Right kidney (tissue), 1 donor: ENCODE measurements at regions not wholly inside any gene's neighbourhood (a gene's known extent, or its start where the extent isn't known, plus 50 kb on each side); places are given as distances from the start of the nearest gene placed in this dataset.
"Not testable (repeated sequence)": the region's sequence is repeated elsewhere in the genome, so short reads cannot be mapped to it uniquely, and the experiment has no call there.

ENCODE experiments used
- DNase-seq: peaks from one replicate; pipeline ENCODE4 v3.0.0-alpha.2; 2016

DNA sequence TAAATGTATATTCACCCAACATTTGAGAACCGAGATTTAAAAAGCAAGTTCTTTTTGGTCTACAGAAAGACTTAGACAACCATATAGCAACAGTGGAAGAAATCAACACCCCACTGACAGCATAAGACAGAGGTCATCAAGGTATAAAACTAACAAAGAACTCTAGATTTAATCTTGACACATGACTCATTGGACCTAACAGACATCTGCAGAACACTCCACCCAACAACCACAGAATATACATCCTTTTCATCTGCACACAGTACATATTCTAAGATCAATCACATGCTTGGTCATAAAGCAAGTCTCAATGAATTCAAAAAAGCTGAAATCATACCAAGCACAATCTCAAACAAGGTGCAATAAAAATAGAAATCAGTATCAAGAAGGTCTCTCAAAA lies 65.8 kb downstream of the SPIN4 start:
- no peak for DNase-seq

DNA sequence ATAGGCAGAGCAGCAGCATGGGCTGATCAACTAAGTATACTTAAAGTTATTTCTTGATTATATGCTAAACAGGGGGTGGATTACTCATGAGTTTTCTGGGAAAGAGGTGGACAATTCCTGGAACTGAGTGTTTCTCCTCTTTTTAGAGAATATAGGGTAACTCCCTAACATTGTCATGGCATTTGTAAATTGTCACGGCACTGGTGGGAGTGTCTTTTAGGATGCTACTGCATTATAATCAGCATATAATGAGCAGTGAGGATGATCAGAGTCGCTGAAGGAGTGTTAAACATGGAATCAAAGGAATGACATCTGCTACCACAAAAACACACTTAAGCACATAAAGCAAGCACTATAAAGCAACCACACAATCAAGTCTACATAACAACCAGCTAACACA lies 66.5 kb downstream of the SPIN4 start:
- no peak for DNase-seq

DNA sequence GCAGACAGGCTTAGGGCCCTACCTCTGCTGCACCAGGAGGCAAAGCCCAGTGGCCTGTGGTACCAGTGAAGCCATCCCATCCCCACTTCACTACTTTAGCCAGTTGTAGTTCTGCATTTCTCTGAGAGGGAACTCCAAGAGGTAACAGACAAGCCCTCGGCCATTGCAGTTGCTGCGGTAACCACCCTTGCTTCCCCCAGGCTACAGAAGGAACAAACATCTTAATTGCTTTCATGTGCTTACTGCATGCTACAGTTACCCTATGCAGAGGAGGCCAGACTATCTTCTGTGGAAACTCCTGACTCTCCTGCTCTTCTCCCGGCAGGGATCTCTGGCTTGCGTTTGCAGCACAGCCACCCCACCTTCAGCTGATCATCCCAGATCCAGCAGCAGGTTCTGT lies 67.8 kb downstream of the SPIN4 start:
- DNase-seq, result no peak

DNA sequence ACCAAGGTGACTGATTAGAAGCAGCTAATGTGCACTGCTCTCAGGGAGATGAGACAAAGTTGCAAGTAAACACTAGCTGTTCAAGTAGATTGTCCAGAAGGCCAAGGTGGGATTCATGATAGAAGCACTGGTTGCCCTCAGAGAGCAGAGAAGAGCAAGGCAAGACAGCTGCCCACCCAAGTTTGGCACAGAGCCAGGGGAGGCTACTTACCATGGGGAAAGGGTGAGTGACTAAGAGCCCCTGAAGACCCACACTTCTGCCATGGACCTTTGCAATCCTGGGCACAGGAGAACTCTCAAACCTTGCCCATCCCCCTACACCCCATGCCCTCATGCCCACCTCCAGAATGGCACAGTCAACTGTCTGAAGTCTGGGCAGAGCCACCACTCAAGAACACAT lies 68.3 kb downstream of the SPIN4 start:
- no peak for DNase-seq

DNA sequence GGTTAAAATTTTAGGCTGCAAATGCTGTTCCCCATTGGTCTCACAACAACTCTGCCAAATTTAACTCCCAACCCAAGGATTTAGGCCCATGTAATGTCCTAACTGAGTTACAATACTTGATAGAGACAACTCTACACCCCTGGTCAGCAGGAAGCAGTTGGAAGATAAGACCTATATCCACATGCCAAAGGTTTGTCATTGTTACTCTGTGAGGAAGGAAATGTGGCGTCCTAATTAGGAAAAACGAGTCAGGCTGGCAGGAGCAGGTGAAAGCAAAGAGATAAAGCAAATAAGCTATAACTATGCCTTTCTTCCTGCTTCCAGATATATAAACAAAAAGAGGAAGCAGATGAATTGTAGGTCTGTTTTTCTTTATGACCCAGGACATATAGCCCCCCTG lies 69.1 kb downstream of the SPIN4 start:
- DNase-seq, result no peak

DNA sequence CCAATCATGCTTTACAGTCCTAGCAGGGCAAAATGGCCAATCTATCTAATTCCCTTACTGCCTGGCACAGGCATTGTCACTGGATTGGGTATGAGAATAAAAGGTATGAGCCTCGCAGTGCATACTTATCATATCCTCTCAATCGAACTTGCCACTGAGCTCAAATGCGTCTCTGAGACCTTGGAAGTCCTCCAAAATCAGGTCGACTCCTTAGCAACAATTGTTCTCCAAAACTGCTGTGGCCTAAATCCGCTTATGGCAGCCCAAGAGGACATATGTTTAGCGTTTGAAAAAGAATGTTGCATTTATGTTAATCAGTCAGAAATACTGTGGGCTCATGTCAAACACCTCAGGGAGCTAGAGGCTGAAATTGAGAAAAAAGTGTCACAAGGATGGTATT lies 69.7 kb downstream of the SPIN4 start:
- DNase-seq, result no peak

DNA sequence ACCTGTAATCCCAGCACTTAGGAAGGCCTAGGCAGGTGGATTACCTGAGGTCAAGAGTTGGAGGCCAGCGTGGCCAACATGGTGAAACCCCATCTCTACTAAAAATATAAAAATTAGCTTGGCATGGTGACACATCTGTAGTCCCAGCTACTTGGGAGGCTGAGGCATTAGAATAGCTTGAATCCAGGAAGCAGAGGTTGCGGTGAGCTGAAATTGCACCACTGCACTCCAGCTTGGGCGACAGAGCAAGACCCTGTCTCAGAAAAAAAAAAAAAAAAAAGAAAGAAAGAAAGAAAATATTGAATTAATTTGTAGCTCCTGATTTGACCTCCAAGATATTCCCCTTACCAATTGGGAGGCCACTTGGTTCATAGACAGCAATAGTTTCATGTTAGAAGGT lies 73.7 kb downstream of the SPIN4 start:
- DNase-seq, result not testable (repeated sequence)

DNA sequence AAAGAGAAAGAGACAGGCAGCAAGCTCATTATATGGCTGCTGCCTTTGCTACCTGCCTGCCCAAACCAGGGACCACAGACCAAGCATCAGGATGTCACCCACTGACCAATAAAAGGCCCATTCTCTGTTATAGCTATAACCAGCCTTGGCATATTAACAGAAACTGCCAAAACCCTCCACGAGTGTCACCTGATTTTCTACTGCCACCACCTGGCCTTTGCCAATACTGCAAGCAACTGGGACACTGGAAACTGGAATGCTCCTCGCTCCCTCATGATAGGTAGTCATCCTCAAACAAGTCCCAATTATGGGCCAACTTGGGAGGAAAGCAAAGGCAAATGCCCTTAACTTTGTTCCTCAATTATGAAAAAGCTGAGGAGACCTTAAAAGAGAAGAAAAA lies 76.0 kb downstream of the SPIN4 start:
- peak; percentile 2 for DNase-seq

DNA sequence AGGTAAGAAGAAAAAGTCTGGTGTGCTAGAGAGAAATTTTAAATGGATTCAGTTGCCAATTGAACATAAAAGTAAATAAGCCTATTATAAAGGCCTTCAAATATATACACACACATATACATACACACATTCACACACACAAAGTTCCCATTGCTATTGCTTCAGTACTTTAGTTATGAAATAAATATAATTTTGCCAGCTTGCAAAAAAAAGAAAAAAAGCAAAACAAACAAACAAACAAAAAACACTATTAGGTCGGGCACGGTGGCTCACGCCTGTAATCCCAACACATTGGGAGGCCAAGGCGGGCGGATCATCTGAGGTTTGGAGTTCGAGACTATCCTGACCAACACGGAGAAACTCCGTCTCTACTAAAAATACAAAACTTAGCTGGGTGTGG lies 80.3 kb downstream of the SPIN4 start:
- no peak for DNase-seq

DNA sequence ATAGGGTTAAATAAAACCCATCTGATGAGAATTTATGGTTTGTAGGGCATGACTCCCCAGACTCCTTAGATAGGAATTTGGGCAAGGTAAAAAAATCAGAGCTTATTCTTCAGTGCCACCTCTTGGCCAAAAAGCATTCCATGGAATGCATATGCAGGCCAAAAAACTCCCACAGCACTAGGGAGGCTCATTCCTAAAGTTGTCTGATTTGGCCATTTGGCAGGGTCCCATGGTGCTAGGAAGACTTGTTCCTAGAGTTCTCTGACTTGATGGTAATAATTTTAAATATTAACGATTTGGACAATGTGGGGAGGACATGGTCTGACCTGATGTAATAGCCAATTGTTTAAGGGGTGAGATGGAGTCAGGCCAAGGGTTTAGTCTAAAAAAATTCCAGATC lies 93.0 kb downstream of the SPIN4 start:
- no peak for DNase-seq

DNA sequence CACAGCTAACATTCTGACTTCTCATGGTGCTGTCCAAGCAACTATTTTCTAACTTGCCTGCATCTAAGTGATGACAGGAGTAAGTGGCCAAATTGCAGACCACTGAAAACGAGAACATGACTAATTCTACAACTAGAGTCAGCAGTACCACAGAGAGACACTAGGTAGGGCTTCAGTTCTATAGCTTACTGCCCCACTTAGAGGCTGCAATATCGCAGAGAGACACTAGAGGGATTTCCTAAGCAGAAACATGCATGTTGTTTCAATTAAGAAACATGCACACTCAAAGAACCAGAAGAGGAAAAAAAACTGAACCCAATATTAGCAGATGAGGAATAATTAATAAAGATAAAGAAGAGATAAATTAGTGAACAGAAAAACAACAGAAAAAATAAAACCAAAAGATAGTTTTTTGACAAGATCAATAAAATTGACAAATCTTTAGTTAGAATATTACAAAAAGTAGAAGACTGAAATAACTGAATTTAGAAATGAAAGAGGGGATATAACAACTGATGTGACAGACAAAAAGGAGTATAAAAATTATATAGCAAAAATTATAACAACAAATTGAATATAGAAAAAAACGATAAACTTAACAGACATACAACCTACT lies 100.8 kb downstream of the SPIN4 start:
- DNase-seq, result no peak

DNA sequence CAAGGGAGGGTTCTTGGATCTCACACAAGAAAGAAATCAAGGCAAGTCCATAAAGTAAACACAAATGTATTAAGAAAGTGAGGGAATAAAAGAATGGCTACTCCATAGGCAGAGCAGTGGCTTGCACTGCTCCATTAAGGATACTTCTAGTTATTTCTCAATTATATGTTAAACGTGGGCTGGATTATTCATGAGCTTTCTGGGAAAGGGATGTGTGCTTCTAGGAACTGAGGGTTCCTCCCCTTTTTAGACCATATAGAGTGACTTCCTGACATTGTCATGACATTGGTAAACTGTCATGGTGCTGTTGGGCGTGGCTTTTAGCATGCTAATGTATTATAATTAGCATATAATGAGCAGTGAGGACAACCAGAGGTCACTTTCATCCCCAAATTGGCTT lies 108.4 kb downstream of the SPIN4 start:
- DNase-seq, result not testable (repeated sequence)

DNA sequence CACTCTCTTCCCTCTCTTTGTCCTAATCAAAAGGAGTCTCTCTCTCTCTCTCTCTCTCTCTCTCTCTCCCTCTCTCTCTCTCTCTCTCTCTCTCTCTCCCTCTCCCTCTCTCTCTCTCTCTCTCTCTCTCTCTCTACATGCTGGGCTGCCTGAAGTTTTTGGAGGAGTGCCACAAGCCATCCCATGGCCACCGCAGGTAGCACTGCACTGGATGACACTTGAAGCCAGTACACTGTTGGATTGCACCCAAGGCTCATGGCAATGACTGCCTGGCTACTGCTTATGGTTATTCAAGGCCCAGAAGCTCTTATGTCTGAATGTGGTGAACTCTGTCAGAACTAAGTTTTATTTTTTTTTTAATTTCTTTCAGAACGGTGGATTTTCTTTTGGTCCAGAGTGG lies 115.2 kb downstream of the SPIN4 start:
- not testable (repeated sequence) for DNase-seq

DNA sequence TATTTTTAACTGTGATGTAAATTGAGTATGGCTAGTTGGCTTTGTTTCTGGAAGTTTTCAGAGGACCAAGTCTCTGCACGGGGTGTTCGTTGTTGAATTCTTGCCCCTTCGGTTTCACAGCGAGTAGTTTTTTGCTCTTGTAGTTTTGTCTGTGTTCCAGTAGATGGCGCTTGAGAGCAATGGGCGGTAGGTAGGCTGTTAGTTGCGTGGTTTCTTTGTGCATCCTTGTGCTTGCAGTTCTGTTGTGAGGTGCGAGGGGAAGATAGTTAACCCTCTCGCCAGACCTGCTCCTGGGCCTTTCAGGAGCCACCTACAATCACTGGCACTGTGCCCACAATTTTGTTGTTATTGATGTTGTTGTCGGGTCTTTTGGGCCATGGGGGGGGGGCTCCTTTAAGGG lies 118.1 kb downstream of the SPIN4 start:
- DNase-seq, result not testable (repeated sequence)

DNA sequence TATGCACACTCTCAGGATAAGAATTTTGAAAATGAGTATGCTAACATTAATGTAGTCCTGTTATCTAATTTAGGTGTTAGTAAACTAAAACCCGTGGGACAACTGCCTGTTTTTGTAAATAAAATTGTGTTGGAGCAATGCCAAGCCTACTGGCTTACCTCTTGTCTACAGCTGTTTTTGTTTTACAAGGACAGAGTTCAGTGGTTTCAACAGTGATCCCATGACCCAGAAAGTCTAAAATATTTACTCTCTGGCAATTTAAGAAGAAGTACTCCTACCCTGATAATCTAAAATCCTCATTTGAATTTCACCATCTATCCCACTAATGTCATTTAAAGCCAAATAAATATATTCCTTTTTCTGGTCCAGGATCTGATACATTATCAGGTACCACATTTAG lies 132.9 kb downstream of the SPIN4 start:
- DNase-seq, result not testable (repeated sequence)

DNA sequence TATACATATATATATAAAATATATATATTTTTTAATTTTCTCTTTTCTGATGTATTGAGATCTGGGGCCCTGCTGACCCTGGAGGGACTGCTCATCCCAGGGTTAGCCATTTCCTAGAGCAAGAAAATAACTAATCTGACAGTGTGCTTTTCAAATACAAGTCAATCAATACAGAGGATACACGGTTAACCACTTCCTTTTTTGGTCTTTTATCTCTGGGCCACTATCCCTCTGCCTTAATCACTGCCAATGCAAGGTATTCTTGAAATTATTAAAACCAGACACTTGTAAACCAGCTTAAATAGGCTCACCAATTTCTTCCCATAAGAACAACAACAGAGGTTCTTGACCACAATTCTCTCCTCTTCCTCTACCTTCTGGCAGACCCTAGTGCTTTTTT lies 133.6 kb downstream of the SPIN4 start:
- not testable (repeated sequence) for DNase-seq

DNA sequence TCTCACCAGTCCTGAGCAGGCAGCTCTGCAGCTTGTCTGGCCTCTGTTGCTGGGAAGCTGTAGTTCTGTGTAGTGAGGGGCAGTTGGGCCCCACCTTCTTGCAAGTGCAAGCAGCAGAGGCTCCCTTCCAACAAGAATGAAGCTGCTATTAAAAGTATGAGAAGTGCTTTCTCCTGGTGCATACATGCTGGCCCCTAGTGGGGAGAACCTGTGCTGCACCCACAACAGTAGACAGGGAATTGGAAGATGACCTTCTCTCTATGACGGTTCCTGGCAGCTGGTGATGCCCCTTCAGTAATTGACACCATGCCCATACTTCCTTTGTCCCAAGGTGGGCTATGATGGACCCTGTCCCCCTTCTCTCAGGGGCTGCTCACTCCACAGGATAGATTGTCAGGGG lies 141.5 kb downstream of the SPIN4 start:
- DNase-seq, result not testable (repeated sequence)

DNA sequence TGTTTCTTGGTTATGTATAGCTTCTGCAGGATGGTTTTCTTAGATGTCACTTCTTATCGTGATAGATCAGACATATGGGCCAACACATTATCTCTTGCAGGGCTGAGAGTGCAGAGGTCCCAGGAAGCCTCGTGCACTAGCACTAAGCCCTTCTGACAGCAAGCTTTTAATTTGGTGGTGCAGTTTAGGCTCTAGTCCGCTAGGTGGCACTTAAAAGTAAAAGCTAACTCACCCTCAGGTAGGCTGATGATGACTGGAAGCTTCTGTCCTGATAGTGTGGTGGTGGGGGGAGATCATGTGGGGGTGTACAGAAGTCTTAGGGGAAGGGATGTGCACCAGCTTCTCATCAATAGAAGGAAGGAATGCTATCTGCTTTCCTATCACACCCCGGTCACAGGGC lies 142.0 kb downstream of the SPIN4 start:
- DNase-seq, result not testable (repeated sequence)

DNA sequence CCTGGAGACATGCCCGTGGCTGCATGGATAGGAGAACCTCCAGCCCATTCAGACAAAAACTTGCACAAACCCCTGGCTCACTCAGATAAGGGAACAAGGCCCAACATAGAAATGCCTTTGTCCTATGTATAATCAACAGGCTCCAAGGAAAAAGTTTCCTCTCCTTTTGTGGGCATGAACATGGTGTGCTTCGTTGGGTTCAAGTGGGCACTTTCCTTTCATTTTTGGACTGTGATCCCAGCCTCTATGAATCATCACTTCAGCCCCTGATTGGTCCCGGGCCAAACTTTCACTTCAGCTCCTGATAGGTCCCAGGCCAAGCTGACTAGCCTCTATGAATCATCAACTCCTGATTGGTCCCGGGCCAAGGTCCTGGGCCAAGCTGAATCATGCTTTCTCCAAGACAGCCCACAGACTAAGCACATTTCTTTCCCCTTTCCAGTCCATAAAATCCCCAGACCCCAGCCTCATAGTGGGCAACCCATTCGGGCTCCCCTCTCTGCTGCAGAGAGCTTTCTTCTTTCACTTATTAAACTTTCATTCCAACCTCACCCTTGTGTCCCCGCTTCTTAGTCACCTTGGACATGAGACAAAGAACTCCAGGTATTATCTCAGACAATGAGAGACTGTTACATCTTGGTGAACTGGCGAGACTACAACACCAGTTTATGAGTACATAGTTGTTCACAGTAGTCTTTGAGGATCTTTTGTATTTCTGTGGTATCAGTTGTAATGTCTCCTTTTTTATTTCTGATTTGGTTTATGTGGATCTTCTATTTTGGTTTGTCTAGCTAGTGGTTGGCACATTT lies 146.7 kb downstream of the SPIN4 start:
- not testable (repeated sequence) for DNase-seq

DNA sequence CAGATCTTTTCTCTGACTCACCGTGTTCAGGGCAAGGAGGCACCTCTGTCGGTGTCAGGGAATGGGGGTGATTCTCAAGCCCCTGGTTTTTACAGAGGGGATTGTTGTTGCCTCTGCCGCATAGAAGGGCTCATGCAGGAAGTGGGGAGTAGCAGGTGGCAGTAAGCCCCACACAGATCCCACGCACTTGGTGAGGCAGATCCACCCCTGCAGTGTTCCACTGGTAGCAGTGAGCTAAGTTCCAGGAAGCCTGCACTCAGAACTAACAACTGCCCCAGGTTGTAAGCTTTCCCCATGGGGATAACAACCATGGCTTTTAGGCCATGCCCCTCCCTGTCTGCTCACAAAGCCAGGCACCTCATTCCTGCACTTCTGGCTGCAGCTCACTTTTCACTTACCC lies 149.1 kb downstream of the SPIN4 start:
- DNase-seq, result not testable (repeated sequence)

DNA sequence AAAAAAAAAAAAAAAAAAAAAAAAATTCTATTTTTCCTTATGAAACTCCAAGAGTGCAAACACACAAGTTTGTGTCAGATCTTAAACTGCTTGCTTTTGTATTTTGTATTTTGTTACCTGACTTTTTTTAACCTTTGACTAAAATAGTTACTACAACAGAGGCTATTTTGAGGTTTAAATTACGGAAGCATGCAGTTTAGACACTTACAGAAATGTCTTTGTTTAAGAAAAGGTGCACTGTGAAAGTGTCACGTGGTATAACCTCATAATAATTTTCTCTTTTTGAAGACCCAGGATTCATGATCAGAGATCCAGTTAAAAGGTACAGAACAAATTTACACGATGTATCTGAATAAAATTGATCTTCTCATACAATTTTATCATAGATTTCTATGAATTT lies 152.4 kb downstream of the SPIN4 start:
- not testable (repeated sequence) for DNase-seq

DNA sequence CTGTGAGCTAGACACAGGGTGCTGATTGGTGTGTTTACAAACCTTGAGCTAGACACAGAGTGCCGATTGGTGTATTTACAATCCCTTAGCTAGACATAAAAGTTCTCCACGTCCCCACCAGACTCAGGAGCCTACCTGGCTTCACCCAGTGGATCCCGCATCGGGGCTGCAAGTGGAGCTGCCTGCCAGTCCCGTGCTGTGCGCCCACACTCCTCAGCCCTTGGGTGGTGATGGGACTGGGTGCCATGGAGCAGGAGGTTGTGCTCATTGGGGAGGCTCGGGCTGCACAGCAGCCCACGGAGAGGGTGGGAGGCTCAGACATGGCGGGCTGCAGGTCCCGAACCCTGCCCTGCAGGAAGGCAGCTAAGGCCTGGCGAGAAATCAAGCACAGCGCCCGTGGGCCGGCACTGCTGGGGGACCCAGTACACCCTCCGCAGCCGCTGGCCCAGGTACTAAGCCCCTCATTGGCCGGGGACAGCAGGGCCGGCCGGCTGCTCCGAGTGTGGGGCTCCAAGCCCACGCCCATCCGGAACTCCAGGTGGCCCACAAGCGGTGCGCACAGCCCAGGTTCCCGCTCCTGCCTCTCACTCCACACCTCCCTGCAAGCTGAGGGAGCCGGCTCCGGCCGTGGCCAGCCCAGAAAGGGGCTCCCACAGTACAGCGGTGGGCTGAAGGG lies 158.6 kb downstream of the SPIN4 start:
- not testable (repeated sequence) for DNase-seq

DNA sequence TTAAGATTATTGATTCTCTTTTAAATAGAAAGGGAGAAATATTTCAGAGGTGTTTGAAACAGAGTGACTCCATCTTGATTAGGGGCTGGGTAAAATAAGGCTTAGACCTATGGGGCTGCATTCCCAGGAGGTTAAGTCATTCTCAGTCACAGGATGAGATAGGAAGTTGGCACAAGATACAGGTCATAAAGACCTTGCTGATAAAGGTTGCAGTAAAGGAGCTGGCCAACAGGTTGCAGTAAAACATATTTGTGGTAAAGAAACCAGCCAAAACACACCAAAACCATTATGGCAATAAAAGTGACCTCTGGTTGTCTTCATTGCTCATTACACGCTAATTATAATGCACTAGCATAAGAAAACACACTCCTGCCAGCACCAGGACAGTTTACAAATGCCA lies 165.0 kb downstream of the SPIN4 start:
- no peak for DNase-seq

DNA sequence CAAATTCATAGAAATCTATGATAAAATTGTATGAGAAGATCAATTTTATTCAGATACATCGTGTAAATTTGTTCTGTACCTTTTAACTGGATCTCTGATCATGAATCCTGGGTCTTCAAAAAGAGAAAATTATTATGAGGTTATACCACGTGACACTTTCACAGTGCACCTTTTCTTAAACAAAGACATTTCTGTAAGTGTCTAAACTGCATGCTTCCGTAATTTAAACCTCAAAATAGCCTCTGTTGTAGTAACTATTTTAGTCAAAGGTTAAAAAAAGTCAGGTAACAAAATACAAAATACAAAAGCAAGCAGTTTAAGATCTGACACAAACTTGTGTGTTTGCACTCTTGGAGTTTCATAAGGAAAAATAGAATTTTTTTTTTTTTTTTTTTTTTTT lies 171.3 kb downstream of the SPIN4 start:
- DNase-seq, result not testable (repeated sequence)
